ENCODE measurements at regions not wholly inside any gene's neighbourhood (a gene's known extent, or its start where the extent isn't known, plus 50 kb on each side); places are given as distances from the start of the nearest gene placed in this dataset.

GRCh38 chr11:104655066-104655465, 243.2 kb downstream of the CASP12 start:
- no peak for DNase-seq (ENCODE audit: low spot score)

GRCh38 chr11:104654181-104654813, 244.0 kb downstream of the CASP12 start:
- DNase-seq (ENCODE audit: low spot score), result no peak

- peak; percentile 3 for DNase-seq (ENCODE audit: low spot score)
These were observed 244.9 kb downstream of the CASP12 start for GRCh38 chr11:104653407-104653806.

GRCh38 chr11:104652996-104653395, 245.3 kb downstream of the CASP12 start:
- DNase-seq (ENCODE audit: low spot score), result no peak

- DNase-seq (ENCODE audit: low spot score), result no peak
These were observed 248.0 kb downstream of the CASP12 start for GRCh38 chr11:104650234-104650633.

GRCh38 chr11:104649002-104649401, 249.3 kb downstream of the CASP12 start:
- DNase-seq (ENCODE audit: low spot score), result no peak

GRCh38 chr11:104645261-104646222, 252.7 kb downstream of the CASP12 start:
- DNase-seq (ENCODE audit: low spot score), result no peak

- DNase-seq (ENCODE audit: low spot score), result no peak
These were observed 260.5 kb downstream of the CASP12 start for GRCh38 chr11:104637662-104638170.

GRCh38 chr11:104633226-104633625, 265.0 kb downstream of the CASP12 start:
- no peak for DNase-seq (ENCODE audit: low spot score)

GRCh38 chr11:104630352-104630751, 267.9 kb downstream of the CASP12 start:
- no peak for DNase-seq (ENCODE audit: low spot score)

- DNase-seq (ENCODE audit: low spot score), result no peak
These were observed 273.0 kb downstream of the CASP12 start for GRCh38 chr11:104625246-104625645.

- DNase-seq (ENCODE audit: low spot score), result no peak
These were observed 274.2 kb downstream of the CASP12 start for GRCh38 chr11:104624021-104624420.

- DNase-seq (ENCODE audit: low spot score), result peak; percentile 24
These were observed 274.7 kb downstream of the CASP12 start for GRCh38 chr11:104623518-104623917.

- DNase-seq (ENCODE audit: low spot score), result no peak
These were observed 277.3 kb downstream of the CASP12 start for GRCh38 chr11:104620991-104621390.

GRCh38 chr11:104619751-104620150, 278.5 kb downstream of the CASP12 start:
- DNase-seq (ENCODE audit: low spot score), result no peak

GRCh38 chr11:104618954-104619353, 279.3 kb downstream of the CASP12 start:
- no peak for DNase-seq (ENCODE audit: low spot score)

GRCh38 chr11:104614961-104615360, 283.3 kb downstream of the CASP12 start:
- no peak for DNase-seq (ENCODE audit: low spot score)

GRCh38 chr11:104614117-104614680, 284.1 kb downstream of the CASP12 start:
- DNase-seq (ENCODE audit: low spot score), result no peak

- DNase-seq (ENCODE audit: low spot score), result no peak
These were observed 287.6 kb downstream of the CASP12 start for GRCh38 chr11:104610635-104611034.

GRCh38 chr11:104609311-104610085, 288.8 kb downstream of the CASP12 start:
- peak; percentile 61 for DNase-seq (ENCODE audit: low spot score)

GRCh38 chr11:104602643-104603042, 295.6 kb downstream of the CASP12 start:
- no peak for DNase-seq (ENCODE audit: low spot score)
